CD4-positive, alpha-beta T cell treated with Interleukin-15 for 1 hour (primary cell): ENCODE measurements at regions not wholly inside any gene's neighbourhood (a gene's known extent, or its start where the extent isn't known, plus 50 kb on each side); places are given as distances from the start of the nearest gene placed in this dataset.

Experiments
- DNase-seq: peaks from one replicate; pipeline ENCODE4 v3.0.0-alpha.2; 2020

GRCh38 chr12:93043877-93044209, 114.7 kb upstream of the EEA1 start:
- DNase-seq: no peak

GRCh38 chr12:93047118-93047517, 118.0 kb upstream of the EEA1 start:
- no peak for DNase-seq

GRCh38 chr12:93048656-93049055, 119.6 kb upstream of the EEA1 start:
- DNase-seq: no peak

- no peak for DNase-seq
These were observed 121.1 kb upstream of the EEA1 start for GRCh38 chr12:93050026-93050747.

DNA sequence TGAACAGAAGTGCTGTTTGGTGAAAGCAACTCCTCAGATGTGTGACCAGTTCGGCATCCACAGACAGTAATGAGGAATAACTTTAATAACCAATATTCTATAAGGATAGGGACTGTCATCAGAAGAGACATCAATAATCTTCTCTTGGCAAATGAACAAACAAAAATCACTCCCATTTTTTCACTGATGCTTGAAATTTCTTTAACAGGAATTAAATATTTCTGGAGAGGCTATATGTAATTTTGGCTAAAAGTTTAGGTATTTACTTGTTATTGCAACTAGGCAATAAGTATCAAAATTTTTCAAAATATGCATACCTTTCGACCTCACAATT, 121.6 kb upstream of the EEA1 start:
- DNase-seq: no peak

- no peak for DNase-seq
These were observed 124.9 kb upstream of the EEA1 start for GRCh38 chr12:93054021-93054420.

- DNase-seq: no peak
These were observed 126.1 kb upstream of the EEA1 start for GRCh38 chr12:93055221-93055620.

- DNase-seq: no peak
These were observed 128.0 kb upstream of the EEA1 start for GRCh38 chr12:93056971-93057535.

DNA sequence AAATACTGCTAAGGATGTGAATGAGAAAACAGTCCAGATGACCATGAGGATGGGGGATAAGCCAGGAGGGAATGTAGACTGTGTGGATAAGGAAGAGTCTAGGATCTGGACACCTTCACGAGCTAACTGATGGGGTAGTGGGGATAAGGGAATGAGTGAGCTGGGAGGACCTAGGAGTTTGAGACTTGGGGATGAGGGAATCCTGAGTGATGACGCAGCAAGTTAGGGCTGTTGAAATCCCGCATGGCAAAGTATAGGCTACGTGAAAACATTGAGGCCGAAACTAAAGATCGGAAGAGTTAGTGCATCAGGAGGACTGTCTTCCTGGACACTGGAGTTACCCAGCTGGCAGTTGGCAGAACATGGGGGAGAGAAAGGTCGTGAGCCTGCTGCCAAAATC, 129.2 kb upstream of the EEA1 start:
- no peak for DNase-seq

- no peak for DNase-seq
These were observed 130.2 kb upstream of the EEA1 start for GRCh38 chr12:93059288-93059687.

DNA sequence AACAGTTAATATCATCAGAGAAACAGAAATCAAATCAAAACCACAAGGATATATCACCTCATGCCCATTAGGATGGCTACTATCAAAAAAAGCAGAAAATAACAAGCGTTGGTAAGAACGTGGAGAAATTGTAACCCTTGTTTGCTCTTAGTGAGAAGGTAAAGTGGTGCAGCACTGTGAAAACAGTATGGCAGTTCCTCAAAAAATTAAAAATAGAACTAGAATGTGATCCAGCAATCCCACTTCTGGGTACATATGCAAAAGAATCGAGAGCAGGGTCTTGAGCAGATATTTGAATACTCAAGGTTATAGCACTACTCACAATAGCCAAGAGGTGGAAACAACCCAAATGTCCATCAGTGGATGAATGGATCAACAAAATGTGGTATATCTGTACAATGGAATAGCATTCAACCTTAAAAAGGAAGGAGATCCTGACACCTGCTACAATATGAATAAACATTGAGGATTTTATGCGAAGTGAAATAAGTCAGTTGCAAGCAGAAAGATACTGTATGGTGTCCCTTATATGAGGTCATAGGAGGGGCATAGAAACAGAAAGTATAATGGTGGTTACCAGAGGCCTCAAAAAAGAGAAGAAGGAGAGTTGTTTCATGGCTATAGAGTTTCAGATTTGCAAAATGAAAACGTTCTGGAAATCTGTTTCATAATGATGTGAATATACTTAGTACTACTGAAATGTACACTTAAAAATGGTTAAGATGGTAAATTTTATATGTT, 131.0 kb upstream of the EEA1 start:
- DNase-seq: no peak

DNA sequence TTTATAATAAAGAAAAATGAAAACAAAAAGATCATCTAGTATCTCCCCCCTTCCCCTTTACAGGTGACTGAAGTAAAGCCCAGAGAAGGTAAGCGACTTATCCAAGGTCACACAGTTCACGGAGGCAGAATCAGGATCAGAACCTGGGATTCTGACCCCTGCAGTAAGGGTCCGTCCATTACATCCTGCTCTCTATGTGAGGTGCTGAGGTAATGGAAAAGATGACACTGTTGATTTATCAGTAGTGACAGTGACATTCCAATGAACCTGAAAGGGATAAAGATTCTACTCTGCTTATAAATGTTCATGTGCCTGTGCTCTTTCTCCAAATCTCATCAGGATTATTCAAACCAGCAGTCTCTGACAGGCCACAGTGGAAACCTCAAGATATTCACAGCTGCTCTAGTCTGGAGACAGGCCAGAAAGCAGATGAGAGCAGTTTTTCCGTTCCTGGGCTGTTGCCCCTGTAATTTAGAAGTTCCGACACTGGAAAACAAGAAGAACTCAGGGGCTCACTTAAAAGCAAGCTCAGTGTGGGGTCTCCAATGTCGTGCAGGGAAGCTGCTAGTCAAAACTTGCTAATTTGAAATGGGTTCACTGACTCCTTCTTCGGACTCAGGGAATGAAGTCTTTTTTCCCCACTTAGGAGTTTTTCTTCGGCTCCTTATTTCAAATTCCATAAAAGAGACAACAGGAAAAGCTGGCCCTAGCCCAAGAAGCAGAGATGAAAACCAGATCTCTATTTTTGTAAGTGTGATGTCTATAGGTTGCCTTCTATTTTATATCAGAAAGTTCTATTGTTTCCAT, 131.8 kb upstream of the EEA1 start:
- DNase-seq: no peak

GRCh38 chr12:93061473-93062419, 132.7 kb upstream of the EEA1 start:
- no peak for DNase-seq

- DNase-seq: no peak
These were observed 136.8 kb upstream of the EEA1 start for GRCh38 chr12:93065896-93066295.

DNA sequence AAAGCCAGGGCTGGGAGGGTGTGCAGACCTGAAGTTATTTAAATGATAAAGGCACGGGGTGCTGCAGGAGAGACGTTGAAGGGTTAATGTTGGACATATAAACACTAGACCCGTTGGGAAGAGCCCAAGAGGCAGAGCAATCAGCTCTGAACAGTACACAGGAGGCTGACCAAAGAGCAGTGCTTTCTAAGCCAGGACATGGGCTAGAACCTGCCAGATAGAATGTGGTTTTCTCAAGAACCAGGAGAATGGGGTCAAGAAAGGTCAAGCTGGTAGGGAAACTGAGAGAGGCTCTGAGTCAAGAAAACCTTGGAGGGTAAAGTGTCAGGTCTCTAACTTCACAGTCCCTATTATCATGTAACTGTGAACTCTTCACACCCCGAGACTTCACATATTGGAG, 143.2 kb upstream of the EEA1 start:
- no peak for DNase-seq

DNA sequence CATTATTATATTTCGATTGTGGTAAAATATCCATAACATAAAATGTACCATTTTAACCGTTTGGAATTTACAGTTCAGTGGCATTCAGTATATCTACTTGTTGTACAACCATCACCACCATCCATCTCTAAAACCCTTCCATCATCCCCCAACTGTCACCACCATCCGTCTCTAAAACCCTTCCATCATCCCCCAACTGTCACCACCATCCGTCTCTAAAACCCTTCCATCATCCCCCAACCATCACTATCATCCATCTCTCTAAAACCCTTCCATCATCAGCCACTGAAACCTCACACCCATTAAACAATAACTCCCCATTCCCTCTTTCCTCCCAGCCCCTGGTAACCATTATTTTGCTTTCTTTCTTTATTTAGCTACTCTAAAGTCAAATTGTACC, 144.2 kb upstream of the EEA1 start:
- DNase-seq: no peak

GRCh38 chr12:93078059-93078458, 149.0 kb upstream of the EEA1 start:
- no peak for DNase-seq

DNA sequence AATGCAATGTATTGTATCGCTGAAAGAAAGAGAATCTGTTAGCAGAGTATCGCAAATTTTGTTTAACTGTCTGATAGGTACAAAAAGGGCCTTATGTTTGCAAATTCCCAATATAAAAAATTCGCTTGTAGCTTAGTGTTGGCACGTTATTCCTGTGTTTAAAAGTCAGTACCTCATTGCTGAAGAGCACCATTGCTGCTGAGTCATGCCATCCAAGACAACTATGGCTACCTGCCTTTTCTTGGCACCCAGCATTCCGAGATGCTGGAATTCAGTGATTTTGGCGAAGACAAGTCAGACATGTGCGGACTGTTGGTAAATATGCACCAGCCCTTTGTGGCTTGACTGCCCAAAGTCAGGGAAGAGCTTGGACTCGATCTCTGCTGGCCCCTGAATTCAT, 149.5 kb upstream of the EEA1 start:
- no peak for DNase-seq

DNA sequence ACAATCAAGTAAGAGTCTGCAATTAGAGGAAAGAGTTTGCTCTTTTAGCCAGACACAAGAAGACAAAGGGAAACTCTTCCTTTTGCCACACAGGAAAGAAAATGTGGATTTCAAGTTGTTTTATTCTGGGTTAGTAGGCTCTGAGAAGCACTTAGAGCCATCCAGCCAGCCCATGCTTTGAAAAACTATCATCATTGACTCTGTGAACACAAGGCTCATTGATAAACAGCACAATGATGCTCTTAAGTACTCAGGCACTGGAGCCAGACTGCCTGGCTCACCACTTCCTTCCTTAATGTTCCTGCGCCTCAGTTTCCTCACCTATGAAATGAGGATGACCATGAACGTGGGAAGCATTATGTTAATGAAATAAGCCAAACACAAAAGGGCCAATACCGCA, 150.2 kb upstream of the EEA1 start:
- no peak for DNase-seq

GRCh38 chr12:93079976-93080375, 150.9 kb upstream of the EEA1 start:
- no peak for DNase-seq

DNA sequence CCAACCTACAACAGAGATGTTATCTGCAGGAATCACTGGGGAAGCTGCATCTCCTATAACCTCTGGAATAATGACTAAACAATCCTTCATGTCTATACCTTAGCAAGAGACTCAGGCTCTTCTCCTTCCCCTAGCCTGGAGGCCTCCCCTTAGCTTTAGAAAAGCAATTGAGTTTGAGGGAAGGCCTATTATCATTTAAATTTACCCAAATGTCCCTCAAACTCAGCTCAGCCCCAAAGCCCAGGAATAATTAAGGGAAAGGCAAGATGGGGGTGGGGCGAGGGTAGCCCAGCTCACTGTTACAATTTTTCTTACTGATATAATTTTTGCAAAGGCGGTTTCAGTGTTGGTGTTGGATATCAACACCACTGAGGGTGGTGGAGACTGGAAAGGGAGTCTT, 151.4 kb upstream of the EEA1 start:
- DNase-seq: no peak

DNA sequence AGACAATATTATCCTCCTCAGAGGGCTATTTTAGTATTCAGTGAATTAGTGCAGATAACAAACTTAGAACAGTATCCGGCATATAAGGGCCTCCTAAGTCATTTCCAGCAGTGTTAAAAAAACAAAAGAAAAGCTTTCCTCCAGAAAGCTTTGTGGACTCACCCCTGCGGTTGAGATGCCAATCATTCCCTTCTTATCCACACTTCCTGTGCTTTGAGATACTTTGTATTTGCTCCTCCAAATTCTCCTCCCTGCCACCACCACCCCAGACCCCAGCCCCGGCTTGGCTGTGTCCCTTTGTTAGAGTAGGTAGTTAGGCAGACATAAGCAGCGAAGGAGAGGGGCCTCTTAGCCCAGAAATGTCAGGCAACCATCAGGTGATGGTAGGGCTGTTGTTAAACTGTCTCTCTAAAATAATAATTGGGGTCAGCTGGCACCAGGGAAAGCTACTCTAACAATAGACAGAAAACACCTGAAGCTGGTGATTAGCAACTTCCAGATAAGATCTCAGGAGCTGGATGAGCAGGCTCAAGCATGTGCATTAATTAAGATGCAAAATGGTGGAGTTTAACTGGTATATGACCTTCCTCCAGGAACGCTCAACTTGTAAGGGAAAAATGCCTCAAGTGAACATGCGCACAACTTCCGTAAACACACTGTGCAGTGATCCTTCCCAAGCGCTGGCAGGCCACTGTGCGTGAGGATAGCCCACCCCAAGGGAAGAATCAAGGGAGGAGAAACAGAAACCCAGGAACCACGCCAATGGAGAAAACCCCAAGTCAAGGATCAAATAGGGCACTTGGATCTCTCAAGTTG, 152.1 kb upstream of the EEA1 start:
- DNase-seq: no peak
